ENCODE measurements at regions not wholly inside any gene's neighbourhood (a gene's known extent, or its start where the extent isn't known, plus 50 kb on each side); places are given as distances from the start of the nearest gene placed in this dataset.
"Not testable (repeated sequence)": the region's sequence is repeated elsewhere in the genome, so short reads cannot be mapped to it uniquely, and the experiment has no call there.

DNA sequence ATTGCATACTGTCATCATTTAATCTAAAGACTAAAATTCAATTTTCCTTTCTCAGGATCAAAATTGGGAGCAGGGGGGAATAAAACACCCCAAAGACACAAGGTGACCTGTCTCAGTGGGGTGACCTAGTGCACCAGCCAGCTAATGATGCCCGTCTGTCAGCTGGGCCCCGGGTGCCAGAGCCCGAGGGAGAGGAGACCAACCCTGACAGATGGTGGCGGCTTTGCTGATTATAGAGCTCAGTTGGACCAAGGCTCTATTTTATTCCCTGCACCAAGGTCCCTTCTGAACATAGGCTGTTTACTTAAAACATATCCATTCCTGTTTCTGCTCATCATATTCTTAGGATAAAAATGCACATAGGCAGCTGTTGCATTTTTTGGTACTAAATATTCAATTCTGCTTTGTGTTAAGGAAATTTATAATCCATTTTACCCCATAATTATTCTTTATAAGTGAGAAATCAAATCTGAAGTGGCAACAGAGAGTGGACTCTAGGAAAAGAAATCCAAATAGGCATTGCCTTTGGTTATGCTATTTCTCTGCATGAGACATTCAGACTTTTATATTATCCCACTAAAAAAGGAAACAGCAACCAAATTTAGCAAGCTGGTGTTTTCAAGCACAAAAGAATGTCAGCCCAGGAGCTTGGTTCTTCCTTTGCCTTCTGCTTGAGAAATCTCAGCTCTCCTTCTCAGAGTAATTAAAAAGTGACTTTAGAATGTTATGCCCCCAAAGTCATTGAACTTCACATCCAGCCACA, 96.8 kb upstream of the IFNG-AS1 start:
- intact Hi-C loops (cut with micrococcal nuclease; ENCODE audit: unreplicated experiment) (no loop called here), in situ Hi-C loops (cut with HindIII; ENCODE audit: extremely low pct_ligation_motif_present, low pct_unique_long_range_greater_than_20kb) (no loop called here)
- 0% methylated on average over 4 of the region's 4 CpGs for WGBS (ENCODE audit: low lambda C conversion rate)
- Histone ChIP-seq H3K4me3 (replicated peaks in 1 of 3; ENCODE audit: insufficient read depth in 1 of 3, low read depth in 2 of 3, low read length in 3 of 3) (no peak overlapping the region), H3K36me3 (replicated peaks in 1 of 2; ENCODE audit: control insufficient read depth in 1 of 2, insufficient read depth in 2 of 2, low read length in 2 of 2) (no peaks in the 10 kb centered on the region), H2AFZ (ENCODE audit: low read length) (no peak overlapping the region), H3K9me3 (ENCODE audit: low read length) (no peaks in the 10 kb centered on the region), H3K4me2 (ENCODE audit: low read depth, low read length) (no peak overlapping the region), H3K4me1 (ENCODE audit: insufficient read depth, low read length) (no peaks in the 10 kb centered on the region), H3K27ac (ENCODE audit: extremely low read length, insufficient read depth, low read length) (no peak overlapping the region), H4K20me1 (ENCODE audit: insufficient read depth, low read length) (no peaks in the 10 kb centered on the region), H3K79me2 (ENCODE audit: insufficient read depth, low read length) (no peaks in the 10 kb centered on the region), H3K27me3 (ENCODE audit: control insufficient read depth in 1 of 2, insufficient read depth in 2 of 2, low read length in 2 of 2) (no peaks in the 10 kb centered on the region; a peak in 1 of 5 replicates), H3K9ac (ENCODE audit: insufficient read depth, low read depth, low read length) (no peak overlapping the region)
- POLR2A ChIA-PET = no interaction called here
- ATAC-seq = no peak
- CTCF ChIA-PET (ENCODE audit: low intra/inter-chr PET ratio, low total read pairs) = no interaction called here
- DNase-seq (ENCODE audit: low spot score) = no peak
- TF ChIP-seq ZNF12 (CRISPR knock-in tag; IDR thresholded peaks at IDR 0.05) (no peak), HMG20A (CRISPR knock-in tag; IDR thresholded peaks at IDR 0.05; ENCODE audit: borderline replicate concordance) (no peak)
- no peak for FAIRE-seq
- no TSS peak for BruUV-seq (replicated peaks)

DNA sequence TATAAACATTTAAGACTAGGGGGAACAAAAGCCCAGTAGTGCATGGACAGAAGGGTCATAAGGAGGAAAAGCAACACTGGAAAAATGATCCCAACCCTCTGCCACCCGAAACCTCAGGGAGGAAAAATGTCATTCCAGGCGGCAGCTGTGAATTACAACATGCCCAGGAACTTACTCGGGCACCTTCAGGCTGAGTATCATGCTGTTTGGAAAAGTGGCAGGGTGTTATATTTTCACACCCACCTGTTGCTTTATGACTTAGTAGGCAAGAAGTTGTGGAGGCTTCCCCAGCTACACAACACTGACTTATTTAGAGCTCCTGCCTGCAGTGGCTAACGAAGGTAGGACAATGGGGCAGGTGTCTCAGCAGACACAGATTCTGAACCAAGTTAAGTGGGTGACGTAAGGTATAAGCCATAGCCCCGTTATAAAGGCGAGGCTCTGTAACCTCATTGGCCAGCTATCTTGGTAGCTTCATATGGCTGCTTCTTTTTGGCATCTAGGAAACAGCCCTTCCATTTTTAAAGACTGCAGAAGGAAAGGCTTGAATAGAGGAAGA, 96.1 kb upstream of the IFNG-AS1 start:
- FAIRE-seq (no peak), ATAC-seq (no peak), DNase-seq (ENCODE audit: low spot score) (no peak)
- H3K79me2 ChIP-seq (ENCODE audit: insufficient read depth, low read length) = no peaks in the 10 kb centered on the region
- no peak overlapping the region for H3K27ac ChIP-seq (ENCODE audit: extremely low read length, insufficient read depth, low read length)
- H3K9me3 ChIP-seq (ENCODE audit: low read length) = no peaks in the 10 kb centered on the region
- H3K4me2 ChIP-seq (ENCODE audit: low read depth, low read length) = no peak overlapping the region
- no peak overlapping the region for H3K4me3 ChIP-seq (replicated peaks in 1 of 3; ENCODE audit: insufficient read depth in 1 of 3, low read depth in 2 of 3, low read length in 3 of 3)
- H3K9ac ChIP-seq (ENCODE audit: insufficient read depth, low read depth, low read length) = no peak overlapping the region
- no peaks in the 10 kb centered on the region for H3K4me1 ChIP-seq (ENCODE audit: insufficient read depth, low read length)
- 7% methylated on average over 7 of the region's 7 CpGs for WGBS (ENCODE audit: low lambda C conversion rate)
- intact Hi-C loops (cut with micrococcal nuclease; ENCODE audit: unreplicated experiment) = no loop called here
- BruUV-seq (replicated peaks) = no TSS peak
- H4K20me1 ChIP-seq (ENCODE audit: insufficient read depth, low read length) = no peaks in the 10 kb centered on the region
- H2AFZ ChIP-seq (ENCODE audit: low read length) = no peak overlapping the region
- TF ChIP-seq HES4 (CRISPR knock-in tag; IDR thresholded peaks at IDR 0.05; ENCODE audit: borderline replicate concordance) (no peak), SMARCE1 (IDR thresholded peaks at IDR 0.05; ENCODE audit: borderline replicate concordance) (no peak)
- POLR2A ChIA-PET = no interaction called here
- H3K27me3 ChIP-seq (ENCODE audit: control insufficient read depth in 1 of 2, insufficient read depth in 2 of 2, low read length in 2 of 2) = no peaks in the 10 kb centered on the region; a peak in 1 of 5 replicates
- CTCF ChIA-PET (ENCODE audit: low intra/inter-chr PET ratio, low total read pairs) = no interaction called here
- no peaks in the 10 kb centered on the region for H3K36me3 ChIP-seq (replicated peaks in 1 of 2; ENCODE audit: control insufficient read depth in 1 of 2, insufficient read depth in 2 of 2, low read length in 2 of 2)
- in situ Hi-C loops (cut with HindIII; ENCODE audit: extremely low pct_ligation_motif_present, low pct_unique_long_range_greater_than_20kb) = no loop called here

DNA sequence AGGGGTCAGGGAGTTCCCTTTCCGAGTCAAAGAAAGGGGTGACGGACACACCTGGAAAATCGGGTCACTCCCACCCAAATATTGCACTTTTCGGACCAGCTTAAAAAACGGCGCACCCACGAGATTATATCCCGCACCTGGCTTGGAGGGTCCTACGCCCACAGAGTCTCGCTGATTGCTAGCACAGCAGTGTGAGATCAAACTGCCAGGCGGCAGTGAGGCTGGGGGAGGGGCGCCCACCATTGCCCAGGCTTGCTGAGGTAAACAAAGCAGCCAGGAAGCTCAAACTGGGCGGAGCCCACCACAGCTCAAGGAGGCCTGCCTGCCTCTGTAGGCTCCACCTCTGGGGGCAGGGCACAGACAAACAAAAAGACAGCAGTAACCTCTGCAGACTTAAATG, 88.8 kb upstream of the IFNG-AS1 start:
- BruUV-seq (replicated peaks); H3K27me3 ChIP-seq (ENCODE audit: control insufficient read depth in 1 of 2, insufficient read depth in 2 of 2, low read length in 2 of 2); H3K9me3 ChIP-seq (ENCODE audit: low read length); POLR2A ChIA-PET; H3K4me2 ChIP-seq (ENCODE audit: low read depth, low read length); FAIRE-seq; intact Hi-C loops (cut with micrococcal nuclease; ENCODE audit: unreplicated experiment); H3K36me3 ChIP-seq (replicated peaks in 1 of 2; ENCODE audit: control insufficient read depth in 1 of 2, insufficient read depth in 2 of 2, low read length in 2 of 2); H3K79me2 ChIP-seq (ENCODE audit: insufficient read depth, low read length); DNase-seq (ENCODE audit: low spot score); H3K27ac ChIP-seq (ENCODE audit: extremely low read length, insufficient read depth, low read length); ATAC-seq; H3K4me1 ChIP-seq (ENCODE audit: insufficient read depth, low read length); H3K9ac ChIP-seq (ENCODE audit: insufficient read depth, low read depth, low read length); H4K20me1 ChIP-seq (ENCODE audit: insufficient read depth, low read length); H2AFZ ChIP-seq (ENCODE audit: low read length); H3K4me3 ChIP-seq (replicated peaks in 1 of 3; ENCODE audit: insufficient read depth in 1 of 3, low read depth in 2 of 3, low read length in 3 of 3); in situ Hi-C loops (cut with HindIII; ENCODE audit: extremely low pct_ligation_motif_present, low pct_unique_long_range_greater_than_20kb); CTCF ChIA-PET (ENCODE audit: low intra/inter-chr PET ratio, low total read pairs): not testable (repeated sequence)
- 73% methylated on average over 11 of the region's 13 CpGs for WGBS (ENCODE audit: low lambda C conversion rate)
